Activated T-helper 1 cell treated with anti-CD3 and anti-CD28 coated beads, Interleukin-12 subunit alpha, Interleukin-12 subunit beta, Interleukin-2, Interleukin-4 antibody, amounts not matched to agents 30 ng/mL and 10 ng/mL and 1 ng/mL, durations not matched to agents 14 hours and 24 hours and 36 hours (primary cell): ENCODE measurements at regions not wholly inside any gene's neighbourhood (a gene's known extent, or its start where the extent isn't known, plus 50 kb on each side); places are given as distances from the start of the nearest gene placed in this dataset.

Experiments
- DNase-seq: peaks from one replicate; pipeline ENCODE4 v3.0.0; 2021; ENCODE audit warnings: low spot score
- H3K27ac Mint-ChIP-seq: one replicate; pipeline ENCODE4 v1.8.0; 2021; ENCODE audit warnings: mild to moderate bottlenecking, mixed read lengths
- H3K27me3 Mint-ChIP-seq: one replicate; pipeline ENCODE4 v1.8.0; 2022; ENCODE audit warnings: mild to moderate bottlenecking, moderate library complexity, mixed read lengths; ENCODE audit not compliant: insufficient read depth
- H3K36me3 Mint-ChIP-seq: one replicate; pipeline ENCODE4 v1.8.0; 2021; ENCODE audit warnings: low read depth, mixed read lengths
- H3K4me1 Mint-ChIP-seq: one replicate; pipeline ENCODE4 v1.8.0; 2021; ENCODE audit warnings: low read depth, mixed read lengths
- H3K4me3 Mint-ChIP-seq: one replicate; pipeline ENCODE4 v1.8.0; 2021; ENCODE audit warnings: mild to moderate bottlenecking, moderate library complexity, mixed read lengths
- H3K9me3 Mint-ChIP-seq: one replicate; pipeline ENCODE4 v1.8.0; 2021; ENCODE audit warnings: mixed read lengths
- intact Hi-C: fragments of 100-400 bp; cut with micrococcal nuclease; formaldehyde crosslinking; loops from one replicate; pipeline ENCODE4 v1.15.1; 2024

- H3K27ac Mint-ChIP-seq: no peak overlapping the region
- no peak for DNase-seq
- H3K27me3 Mint-ChIP-seq: peaks cover 5% of the 10 kb centered on the region
- H3K9me3 Mint-ChIP-seq: no peaks in the 10 kb centered on the region
- H3K4me3 Mint-ChIP-seq: no peak overlapping the region
- H3K4me1 Mint-ChIP-seq: no peaks in the 10 kb centered on the region
- intact Hi-C loops: no loop called here
- no peaks in the 10 kb centered on the region for H3K36me3 Mint-ChIP-seq
Measured at GRCh38 chr19:29295285-29295684, 82.3 kb upstream of the UQCRFS1 start.

DNA sequence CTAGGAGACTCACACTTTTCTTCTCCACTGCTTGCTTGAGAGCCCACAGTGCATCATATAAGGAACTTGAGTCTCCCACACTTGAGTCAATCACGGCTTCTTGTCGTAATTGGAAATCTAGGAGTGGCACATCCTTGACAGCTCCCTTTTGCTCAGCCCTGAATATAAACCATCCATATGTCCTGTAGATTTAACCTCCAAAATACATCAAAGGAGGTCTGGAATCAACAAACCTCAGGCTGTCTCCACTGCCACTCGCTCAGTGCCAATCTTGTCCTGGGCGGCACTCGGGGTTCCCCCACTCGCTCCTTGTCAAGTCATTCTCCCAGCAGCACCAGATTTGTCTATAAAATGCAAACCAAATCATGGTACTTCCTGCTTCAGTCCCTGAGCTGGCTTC, 84.4 kb upstream of the UQCRFS1 start:
- no peak for DNase-seq
- Mint-ChIP-seq H3K9me3 (no peaks in the 10 kb centered on the region), H3K36me3 (no peaks in the 10 kb centered on the region), H3K27me3 (peaks cover 5% of the 10 kb centered on the region), H3K4me3 (no peak overlapping the region), H3K27ac (no peak overlapping the region), H3K4me1 (no peaks in the 10 kb centered on the region)
- intact Hi-C loops: no loop called here

DNA sequence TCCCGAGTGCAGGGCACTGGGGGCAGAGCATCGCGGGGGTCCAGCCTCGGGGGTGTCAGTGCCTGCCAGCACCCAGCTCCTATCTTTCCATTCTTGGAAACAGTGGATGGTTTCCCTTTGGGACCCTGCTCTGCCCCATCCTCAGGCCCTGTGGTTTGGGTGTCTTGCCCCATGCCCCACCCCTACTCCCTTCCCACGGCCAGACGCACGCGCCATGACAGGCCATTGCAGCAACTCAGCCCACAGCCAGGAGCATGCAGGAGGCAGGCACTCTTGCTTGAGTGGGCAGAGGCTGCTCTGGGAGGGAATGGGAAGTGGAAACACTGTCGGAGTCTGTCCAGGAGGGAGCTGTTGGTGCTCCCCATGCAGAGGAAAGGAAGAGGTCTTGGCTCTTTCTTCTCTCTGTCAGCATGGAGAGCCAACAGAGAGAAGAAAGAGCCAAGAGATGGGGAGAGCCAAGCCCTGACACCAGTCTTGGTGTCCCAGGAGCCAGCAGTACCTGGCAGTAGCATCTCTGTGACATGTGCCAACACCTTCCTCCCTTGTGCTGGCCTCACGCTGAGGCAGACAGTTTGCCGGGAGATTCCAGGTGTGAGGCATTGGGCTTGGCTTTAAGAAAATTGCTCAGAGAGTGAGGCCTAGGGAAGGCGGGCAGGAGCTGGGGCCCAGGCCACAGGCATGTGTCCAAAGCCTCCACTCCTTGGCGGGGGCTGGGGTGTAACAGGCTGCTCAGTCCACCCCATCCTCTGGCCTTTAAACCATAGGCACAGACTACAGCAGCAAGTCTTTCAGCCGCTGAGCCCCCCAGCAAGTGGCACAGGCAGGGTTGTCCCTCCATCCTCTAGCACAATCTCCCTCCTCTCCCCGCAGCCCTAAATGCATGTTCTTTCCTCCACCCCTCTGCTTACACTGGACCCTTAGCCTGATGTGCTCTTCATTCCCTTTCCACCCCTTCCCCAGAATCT, 86.7 kb upstream of the UQCRFS1 start:
- H3K27me3 Mint-ChIP-seq: peaks cover 8% of the 10 kb centered on the region
- H3K9me3 Mint-ChIP-seq: no peaks in the 10 kb centered on the region
- H3K4me1 Mint-ChIP-seq: no peaks in the 10 kb centered on the region
- no peak overlapping the region for H3K4me3 Mint-ChIP-seq
- no peak overlapping the region for H3K27ac Mint-ChIP-seq
- no peak for DNase-seq
- intact Hi-C loops: no loop called here
- H3K36me3 Mint-ChIP-seq: no peaks in the 10 kb centered on the region

- Mint-ChIP-seq H3K4me3 (no peak overlapping the region), H3K4me1 (no peaks in the 10 kb centered on the region), H3K27ac (no peak overlapping the region), H3K9me3 (no peaks in the 10 kb centered on the region), H3K27me3 (peaks cover 5% of the 10 kb centered on the region), H3K36me3 (no peaks in the 10 kb centered on the region)
- intact Hi-C loops: no loop called here
- no peak for DNase-seq
Measured at GRCh38 chr19:29302002-29302928, 89.3 kb upstream of the UQCRFS1 start.

GRCh38 chr19:29303069-29303718, 90.2 kb upstream of the UQCRFS1 start:
- H3K27ac Mint-ChIP-seq: no peak overlapping the region
- intact Hi-C loops: no loop called here
- H3K4me3 Mint-ChIP-seq: no peak overlapping the region
- H3K36me3 Mint-ChIP-seq: no peaks in the 10 kb centered on the region
- no peaks in the 10 kb centered on the region for H3K4me1 Mint-ChIP-seq
- peaks cover 5% of the 10 kb centered on the region for H3K27me3 Mint-ChIP-seq
- H3K9me3 Mint-ChIP-seq: no peaks in the 10 kb centered on the region
- no peak for DNase-seq

DNA sequence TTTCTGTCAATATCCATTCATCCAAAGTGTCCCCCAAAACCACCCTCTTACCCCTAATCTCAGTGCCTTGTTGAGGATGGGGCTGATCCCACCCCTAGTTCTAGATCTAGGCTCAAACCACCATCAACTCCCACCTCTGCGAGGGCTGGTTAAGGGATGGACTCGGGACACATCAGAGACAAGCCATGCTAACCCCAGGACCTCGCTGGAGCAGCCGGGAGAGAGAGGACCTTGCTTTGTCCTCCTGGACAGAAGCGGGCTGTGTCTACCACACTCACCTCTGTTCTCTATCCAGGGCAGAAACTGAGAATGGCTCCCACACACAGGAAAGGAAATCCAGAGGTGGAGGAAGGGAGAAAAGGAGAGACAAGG, 90.8 kb upstream of the UQCRFS1 start:
- Mint-ChIP-seq H3K4me3 (no peak overlapping the region), H3K4me1 (no peaks in the 10 kb centered on the region), H3K27me3 (peaks cover 5% of the 10 kb centered on the region), H3K27ac (no peak overlapping the region), H3K9me3 (no peaks in the 10 kb centered on the region), H3K36me3 (no peaks in the 10 kb centered on the region)
- intact Hi-C loops: no loop called here
- DNase-seq: no peak

GRCh38 chr19:29305268-29305667, 92.3 kb upstream of the UQCRFS1 start:
- intact Hi-C loops: no loop called here
- H3K4me3 Mint-ChIP-seq: no peak overlapping the region
- H3K9me3 Mint-ChIP-seq: no peaks in the 10 kb centered on the region
- H3K27me3 Mint-ChIP-seq: peaks cover 4% of the 10 kb centered on the region
- no peak overlapping the region for H3K27ac Mint-ChIP-seq
- DNase-seq: no peak
- H3K36me3 Mint-ChIP-seq: no peaks in the 10 kb centered on the region
- no peaks in the 10 kb centered on the region for H3K4me1 Mint-ChIP-seq

DNA sequence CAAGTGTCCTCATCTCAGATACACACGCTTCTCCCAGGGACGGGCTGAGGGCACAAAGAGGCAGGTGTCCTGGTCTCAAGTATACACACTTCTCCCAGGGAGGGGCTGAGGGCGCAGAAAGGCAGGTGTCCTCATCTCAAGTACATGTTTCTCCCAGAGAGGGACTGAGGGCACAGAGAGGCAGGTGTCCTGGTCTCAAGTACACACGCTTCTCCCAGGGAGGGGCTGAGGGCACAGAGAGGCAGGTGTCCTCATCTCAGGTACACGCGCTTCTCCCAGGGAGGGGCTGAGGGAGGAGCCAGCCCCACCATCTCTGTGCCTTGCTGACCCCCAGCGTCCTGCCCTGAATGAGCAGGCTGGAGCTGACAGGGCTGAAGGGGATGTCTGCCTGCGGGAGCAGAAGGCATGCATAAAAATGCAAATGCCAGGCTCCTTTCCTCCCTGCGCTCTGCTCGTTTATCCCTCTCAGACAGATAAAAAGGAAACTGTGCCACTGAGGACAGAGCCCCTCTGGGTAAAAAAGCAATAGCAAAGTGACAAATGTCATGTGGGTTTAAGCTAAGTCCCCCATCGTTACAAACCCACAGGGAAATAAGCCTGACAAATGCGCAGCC, 96.1 kb upstream of the UQCRFS1 start:
- intact Hi-C loops: no loop called here
- no peak for DNase-seq
- H3K4me1 Mint-ChIP-seq: no peaks in the 10 kb centered on the region
- no peaks in the 10 kb centered on the region for H3K36me3 Mint-ChIP-seq
- H3K4me3 Mint-ChIP-seq: no peak overlapping the region
- H3K9me3 Mint-ChIP-seq: no peaks in the 10 kb centered on the region
- H3K27me3 Mint-ChIP-seq: peaks cover 2% of the 10 kb centered on the region
- no peak overlapping the region for H3K27ac Mint-ChIP-seq

GRCh38 chr19:29309637-29310036, 96.7 kb upstream of the UQCRFS1 start:
- H3K9me3 Mint-ChIP-seq: no peaks in the 10 kb centered on the region
- intact Hi-C loops: no loop called here
- H3K27me3 Mint-ChIP-seq: peaks cover 2% of the 10 kb centered on the region
- no peak for DNase-seq
- no peaks in the 10 kb centered on the region for H3K36me3 Mint-ChIP-seq
- H3K4me1 Mint-ChIP-seq: no peaks in the 10 kb centered on the region
- H3K4me3 Mint-ChIP-seq: no peak overlapping the region
- H3K27ac Mint-ChIP-seq: no peak overlapping the region

- Mint-ChIP-seq H3K27ac (no peak overlapping the region), H3K4me1 (no peaks in the 10 kb centered on the region), H3K9me3 (no peaks in the 10 kb centered on the region), H3K4me3 (no peak overlapping the region), H3K36me3 (no peaks in the 10 kb centered on the region), H3K27me3 (peaks cover 2% of the 10 kb centered on the region)
- DNase-seq: no peak
- intact Hi-C loops: no loop called here
Measured at GRCh38 chr19:29311191-29311790, 98.3 kb upstream of the UQCRFS1 start.

DNA sequence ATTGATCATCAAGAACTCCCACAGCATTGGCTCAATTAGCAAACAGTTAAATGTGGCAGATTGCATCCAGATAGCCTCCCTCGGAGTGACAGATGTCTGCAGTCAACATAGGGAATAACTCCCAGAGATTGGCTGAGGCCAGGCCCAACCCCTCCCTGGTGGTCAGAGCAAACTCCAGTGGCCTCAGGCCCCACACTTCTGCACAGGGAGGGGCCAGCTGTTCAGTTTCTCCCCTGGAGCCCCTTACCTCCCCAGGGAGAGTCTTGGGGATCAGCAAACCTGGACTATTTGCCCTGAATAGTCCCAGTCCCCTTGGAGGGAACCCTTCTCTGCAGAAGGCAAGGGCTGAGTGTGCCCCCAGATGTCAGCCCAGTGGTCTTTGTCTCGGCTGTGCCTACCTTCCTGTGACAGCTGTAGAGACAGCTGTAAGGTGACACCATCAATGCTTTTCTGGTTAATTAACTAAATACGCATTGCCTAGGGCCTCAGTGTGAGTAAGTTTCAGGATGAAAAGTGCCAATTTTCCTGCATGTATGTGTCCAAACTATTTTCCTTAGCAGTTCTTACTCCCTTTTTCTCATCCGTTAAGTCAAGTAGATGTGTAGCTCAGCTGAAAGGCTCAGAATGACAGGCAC, 102.7 kb upstream of the UQCRFS1 start:
- intact Hi-C loops: no loop called here
- Mint-ChIP-seq H3K4me3 (no peak overlapping the region), H3K27ac (no peak overlapping the region), H3K4me1 (no peaks in the 10 kb centered on the region), H3K36me3 (no peaks in the 10 kb centered on the region), H3K9me3 (no peaks in the 10 kb centered on the region), H3K27me3 (peaks cover 2% of the 10 kb centered on the region)
- DNase-seq: no peak

GRCh38 chr19:29318581-29318980, 105.6 kb upstream of the UQCRFS1 start:
- no peak for DNase-seq
- no peak overlapping the region for H3K27ac Mint-ChIP-seq
- H3K27me3 Mint-ChIP-seq: peaks cover 3% of the 10 kb centered on the region
- no peaks in the 10 kb centered on the region for H3K36me3 Mint-ChIP-seq
- intact Hi-C loops: no loop called here
- H3K9me3 Mint-ChIP-seq: no peaks in the 10 kb centered on the region
- H3K4me3 Mint-ChIP-seq: no peak overlapping the region
- no peaks in the 10 kb centered on the region for H3K4me1 Mint-ChIP-seq
